GM12865 (cell line): ENCODE measurements at regions not wholly inside any gene's neighbourhood (a gene's known extent, or its start where the extent isn't known, plus 50 kb on each side); places are given as distances from the start of the nearest gene placed in this dataset.

Source experiments
- DNase-seq: peaks from one replicate; pipeline ENCODE4 v3.0.0; 2010; ENCODE audit warnings: low read depth
- H3K4me3 ChIP-seq: 2 replicates; pipeline ENCODE4 v1.5.1; 2011; ENCODE audit warnings: mild to moderate bottlenecking, low read depth, low read length, control low read depth
- TF ChIP-seq, protein P1 (sequence below): IDR thresholded peaks from 2 replicates; pipeline ENCODE4 v1.5.1; 2011; ENCODE audit warnings: low read length, control low read depth, low read depth, inconsistent platforms; ENCODE audit not compliant: insufficient read depth; ENCODE audit errors: missing control alignments

DNA sequence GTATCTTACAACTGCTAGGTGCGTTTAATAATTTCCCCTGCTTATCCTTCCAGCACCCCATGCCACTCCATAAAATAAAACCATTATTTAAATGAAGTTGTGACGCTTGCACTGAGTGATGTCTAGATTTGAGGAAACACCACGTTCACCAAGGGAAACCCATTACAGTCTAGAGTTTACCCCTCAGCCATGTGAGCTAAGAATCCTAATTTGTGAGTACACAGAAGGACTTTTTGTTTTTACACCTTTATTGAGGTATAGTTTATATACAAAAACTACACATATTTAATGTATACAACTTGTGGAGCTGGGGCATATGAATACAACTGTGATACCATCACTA is 326.8 kb downstream of the RAPGEF2 start:
- DNase-seq = no peak
- TF ChIP-seq, protein P1, sequence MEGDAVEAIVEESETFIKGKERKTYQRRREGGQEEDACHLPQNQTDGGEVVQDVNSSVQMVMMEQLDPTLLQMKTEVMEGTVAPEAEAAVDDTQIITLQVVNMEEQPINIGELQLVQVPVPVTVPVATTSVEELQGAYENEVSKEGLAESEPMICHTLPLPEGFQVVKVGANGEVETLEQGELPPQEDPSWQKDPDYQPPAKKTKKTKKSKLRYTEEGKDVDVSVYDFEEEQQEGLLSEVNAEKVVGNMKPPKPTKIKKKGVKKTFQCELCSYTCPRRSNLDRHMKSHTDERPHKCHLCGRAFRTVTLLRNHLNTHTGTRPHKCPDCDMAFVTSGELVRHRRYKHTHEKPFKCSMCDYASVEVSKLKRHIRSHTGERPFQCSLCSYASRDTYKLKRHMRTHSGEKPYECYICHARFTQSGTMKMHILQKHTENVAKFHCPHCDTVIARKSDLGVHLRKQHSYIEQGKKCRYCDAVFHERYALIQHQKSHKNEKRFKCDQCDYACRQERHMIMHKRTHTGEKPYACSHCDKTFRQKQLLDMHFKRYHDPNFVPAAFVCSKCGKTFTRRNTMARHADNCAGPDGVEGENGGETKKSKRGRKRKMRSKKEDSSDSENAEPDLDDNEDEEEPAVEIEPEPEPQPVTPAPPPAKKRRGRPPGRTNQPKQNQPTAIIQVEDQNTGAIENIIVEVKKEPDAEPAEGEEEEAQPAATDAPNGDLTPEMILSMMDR = no peak
- no peak overlapping the region for H3K4me3 ChIP-seq

DNA sequence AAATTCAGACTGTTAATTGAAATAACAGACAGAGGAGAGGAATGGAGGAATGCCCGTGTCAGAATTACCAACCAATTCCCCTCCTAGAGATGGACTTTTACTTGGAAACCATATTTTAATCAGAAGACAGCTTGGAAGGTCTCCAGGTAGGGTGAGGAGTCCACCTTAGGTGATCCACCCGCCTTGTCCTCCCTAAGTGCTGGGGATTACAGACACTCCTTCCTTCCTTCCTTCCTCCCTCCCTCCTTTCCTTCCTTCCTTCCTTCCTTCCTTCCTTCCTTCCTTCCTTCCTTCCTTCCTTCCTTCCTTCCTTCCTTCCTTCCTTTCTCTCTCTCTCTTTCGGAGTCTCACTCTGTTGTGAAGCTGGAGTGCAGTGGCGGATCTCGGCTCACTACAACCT is 328.0 kb downstream of the RAPGEF2 start:
- DNase-seq = no peak
- TF ChIP-seq, protein P1 = no peak
- H3K4me3 ChIP-seq = no peak overlapping the region

DNA sequence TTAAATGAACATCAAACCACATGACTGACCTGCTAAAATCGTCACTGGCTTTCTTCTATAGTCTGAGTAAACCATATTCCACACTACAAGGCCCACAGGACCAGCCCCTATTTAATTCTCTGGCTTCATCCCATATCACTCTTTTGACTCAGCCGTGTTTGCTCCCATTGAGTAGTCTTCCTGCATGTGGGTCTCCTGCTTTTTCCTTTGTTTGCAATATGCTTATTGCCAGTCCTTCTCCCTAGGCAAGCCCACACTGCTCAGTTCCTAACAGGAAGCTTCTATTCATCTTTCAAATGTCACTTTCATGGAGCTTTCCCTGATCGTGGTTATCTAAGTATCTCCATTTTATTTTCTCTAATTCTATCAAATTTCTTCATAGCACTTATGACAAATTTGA is 329.6 kb downstream of the RAPGEF2 start:
- TF ChIP-seq, protein P1 = no peak
- DNase-seq = no peak
- H3K4me3 ChIP-seq = no peak overlapping the region

DNA sequence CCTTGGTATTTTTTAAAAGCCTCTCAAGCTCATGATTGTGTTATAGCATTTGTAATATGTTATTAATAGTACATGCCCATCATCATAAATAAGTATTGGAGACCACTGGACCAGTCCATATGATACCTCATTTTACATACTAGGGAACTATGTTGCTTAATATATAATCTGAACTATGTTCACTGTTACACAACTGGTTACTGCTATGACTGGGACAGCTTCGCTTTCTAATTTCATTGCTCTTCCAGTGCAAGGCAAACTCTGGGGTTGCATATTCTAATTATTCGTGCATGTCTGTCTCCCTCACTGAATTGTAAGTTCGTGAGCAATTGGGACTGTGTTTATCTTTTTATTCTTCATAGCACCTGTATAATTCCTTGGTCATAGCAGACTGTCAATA is 330.5 kb downstream of the RAPGEF2 start:
- TF ChIP-seq, protein P1 = no peak
- no peak overlapping the region for H3K4me3 ChIP-seq
- DNase-seq = no peak

DNA sequence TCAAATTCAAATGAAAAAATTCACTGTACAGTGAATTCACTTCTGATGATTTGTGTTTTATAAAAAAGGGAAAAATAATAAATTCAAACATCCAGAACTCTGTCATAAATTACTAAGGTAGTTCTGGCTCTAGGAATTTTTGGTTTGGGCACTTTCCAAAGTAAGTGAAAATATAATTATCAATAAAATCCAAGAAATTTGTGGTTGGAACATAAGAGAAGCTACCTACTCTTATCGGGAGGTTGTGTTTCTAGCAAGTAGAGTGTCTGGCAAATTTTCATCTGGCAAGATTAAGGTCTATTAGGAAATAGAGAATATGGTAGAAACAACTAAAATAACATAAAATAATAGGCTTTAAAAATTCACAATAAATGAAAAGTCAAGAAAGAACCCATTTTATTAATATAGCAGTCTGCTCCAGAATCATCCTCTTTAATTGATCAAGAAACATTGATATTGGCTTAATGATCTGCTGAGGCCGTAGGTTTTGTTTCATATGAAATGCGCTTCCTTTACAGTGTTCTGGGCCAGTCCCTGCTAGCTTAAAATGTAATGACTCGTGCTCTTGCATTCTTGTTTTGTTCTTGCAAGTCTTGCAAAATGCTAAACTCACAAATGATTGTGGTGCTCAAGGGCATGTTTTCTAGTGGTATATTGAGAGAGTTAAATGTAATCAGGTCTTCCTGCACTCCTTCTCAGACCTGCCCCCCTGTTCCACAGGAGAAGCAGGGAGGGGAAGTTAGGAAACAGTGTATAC is 331.4 kb downstream of the RAPGEF2 start:
- no peak for DNase-seq
- no peak overlapping the region for H3K4me3 ChIP-seq
- TF ChIP-seq, protein P1 = no peak

DNA sequence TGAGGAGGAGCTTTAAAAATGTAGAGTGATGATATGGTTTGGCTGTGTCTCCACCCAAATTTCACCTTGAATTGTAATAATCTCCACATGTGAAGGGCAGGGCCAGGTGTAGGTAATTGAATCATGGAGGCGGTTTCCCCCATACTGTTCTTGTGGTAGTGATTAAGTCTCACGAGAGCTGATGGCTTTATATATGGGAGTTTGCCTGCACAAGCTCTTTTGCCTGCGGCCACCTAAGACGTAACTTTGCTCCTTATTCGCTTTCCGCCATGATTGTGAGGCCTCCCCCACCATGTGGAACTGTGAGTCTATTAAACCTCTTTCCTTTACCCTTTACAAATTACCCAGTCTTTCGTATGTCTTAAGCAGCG is 332.0 kb downstream of the RAPGEF2 start:
- DNase-seq = no peak
- TF ChIP-seq, protein P1 = no peak
- H3K4me3 ChIP-seq = no peak overlapping the region

DNA sequence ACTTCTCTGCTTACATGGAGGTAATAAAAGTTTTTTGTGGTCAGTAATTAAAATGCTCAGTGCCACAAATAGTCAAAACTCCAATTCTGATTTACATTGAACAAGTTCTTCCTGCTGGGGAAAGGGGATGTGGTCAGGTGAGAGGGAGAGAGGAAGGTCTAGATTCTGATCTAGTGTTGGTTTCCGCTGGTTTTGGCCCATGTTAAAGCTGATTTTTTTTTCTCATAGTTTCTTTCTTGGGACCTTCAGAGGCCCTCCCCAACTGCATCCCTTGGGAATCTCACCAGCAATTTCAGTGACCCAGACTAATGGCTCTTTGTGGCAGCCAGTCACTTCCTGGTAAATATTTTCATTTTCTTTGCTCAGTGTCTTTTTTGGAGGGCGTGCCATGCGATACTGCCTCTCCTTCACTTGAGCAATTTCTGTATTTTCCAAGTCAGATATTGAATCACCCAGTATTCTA is 332.7 kb downstream of the RAPGEF2 start:
- DNase-seq = no peak
- H3K4me3 ChIP-seq = no peak overlapping the region
- TF ChIP-seq, protein P1 = no peak
